ENCODE measurements at regions not wholly inside any gene's neighbourhood (a gene's known extent, or its start where the extent isn't known, plus 50 kb on each side); places are given as distances from the start of the nearest gene placed in this dataset.

- Histone ChIP-seq H3K36me3 (no peaks in the 10 kb centered on the region), H3K4me3 (no peak overlapping the region), H3K27ac (no peak overlapping the region), H3K9me3 (no peaks in the 10 kb centered on the region), H3K27me3 (no peaks in the 10 kb centered on the region), H3K4me1 (no peaks in the 10 kb centered on the region)
- TF ChIP-seq POLR2AphosphoS5 (IDR thresholded peaks at IDR 0.05; ENCODE audit: insufficient read depth in 1 of 2, low read depth in 1 of 2) = no peak
- TF ChIP-seq CTCF (IDR thresholded peaks at IDR 0.05) = no peak
- TF ChIP-seq POLR2A (IDR thresholded peaks at IDR 0.05) = no peak
- DNase-seq (ENCODE audit: extremely low spot score in 2 of 2) = no peak
- intact Hi-C loops (cut with DNase I) = no loop called here
These were observed 159.9 kb downstream of the ID4 start for GRCh38 chr6:19997104-19997503.

GRCh38 chr6:19998541-19998940 lies 161.4 kb downstream of the ID4 start:
- Histone ChIP-seq H3K4me3 (no peak overlapping the region), H3K27ac (no peak overlapping the region), H3K4me1 (no peaks in the 10 kb centered on the region), H3K27me3 (no peaks in the 10 kb centered on the region), H3K36me3 (no peaks in the 10 kb centered on the region), H3K9me3 (no peaks in the 10 kb centered on the region)
- intact Hi-C loops (cut with DNase I) = no loop called here
- no peak for TF ChIP-seq CTCF (IDR thresholded peaks at IDR 0.05)
- no peak for TF ChIP-seq POLR2AphosphoS5 (IDR thresholded peaks at IDR 0.05; ENCODE audit: insufficient read depth in 1 of 2, low read depth in 1 of 2)
- no peak for TF ChIP-seq POLR2A (IDR thresholded peaks at IDR 0.05)
- no peak for DNase-seq (ENCODE audit: extremely low spot score in 2 of 2)

- Histone ChIP-seq H3K36me3 (no peaks in the 10 kb centered on the region), H3K27me3 (no peaks in the 10 kb centered on the region), H3K9me3 (no peaks in the 10 kb centered on the region), H3K27ac (no peak overlapping the region), H3K4me3 (no peak overlapping the region), H3K4me1 (no peaks in the 10 kb centered on the region)
- DNase-seq (ENCODE audit: extremely low spot score in 2 of 2) = no peak
- no peak for TF ChIP-seq CTCF (IDR thresholded peaks at IDR 0.05)
- TF ChIP-seq POLR2AphosphoS5 (IDR thresholded peaks at IDR 0.05; ENCODE audit: insufficient read depth in 1 of 2, low read depth in 1 of 2) = no peak
- TF ChIP-seq POLR2A (IDR thresholded peaks at IDR 0.05) = no peak
- intact Hi-C loops (cut with DNase I) = no loop called here
These were observed 162.4 kb downstream of the ID4 start for GRCh38 chr6:19999319-20000191.

- Histone ChIP-seq H3K36me3 (no peaks in the 10 kb centered on the region), H3K27me3 (no peaks in the 10 kb centered on the region), H3K4me3 (no peak overlapping the region), H3K27ac (no peak overlapping the region), H3K9me3 (no peaks in the 10 kb centered on the region), H3K4me1 (no peaks in the 10 kb centered on the region)
- TF ChIP-seq POLR2A (IDR thresholded peaks at IDR 0.05) (no peak), CTCF (IDR thresholded peaks at IDR 0.05) (no peak), POLR2AphosphoS5 (IDR thresholded peaks at IDR 0.05; ENCODE audit: insufficient read depth in 1 of 2, low read depth in 1 of 2) (no peak)
- intact Hi-C loops (cut with DNase I) = no loop called here
- no peak for DNase-seq (ENCODE audit: extremely low spot score in 2 of 2)
These were observed 164.1 kb downstream of the ID4 start for GRCh38 chr6:20001286-20001685.

- Histone ChIP-seq H3K27ac (no peak overlapping the region), H3K36me3 (no peaks in the 10 kb centered on the region), H3K9me3 (no peaks in the 10 kb centered on the region), H3K4me1 (no peaks in the 10 kb centered on the region), H3K4me3 (no peak overlapping the region), H3K27me3 (no peaks in the 10 kb centered on the region)
- no peak for TF ChIP-seq CTCF (IDR thresholded peaks at IDR 0.05)
- TF ChIP-seq POLR2AphosphoS5 (IDR thresholded peaks at IDR 0.05; ENCODE audit: insufficient read depth in 1 of 2, low read depth in 1 of 2) = no peak
- no peak for TF ChIP-seq POLR2A (IDR thresholded peaks at IDR 0.05)
- intact Hi-C loops (cut with DNase I) = no loop called here
- no peak for DNase-seq (ENCODE audit: extremely low spot score in 2 of 2)
These were observed 168.9 kb downstream of the ID4 start for GRCh38 chr6:20006037-20006436.
